Tibial nerve (tissue), 4 donors: ENCODE measurements at regions not wholly inside any gene's neighbourhood (a gene's known extent, or its start where the extent isn't known, plus 50 kb on each side); places are given as distances from the start of the nearest gene placed in this dataset.
"Not testable (repeated sequence)": the region's sequence is repeated elsewhere in the genome, so short reads cannot be mapped to it uniquely, and the experiment has no call there.

ENCODE experiments used
- DNase-seq, 2 donors: peaks; one replicate each; pipeline ENCODE4 v3.0.0-alpha.2; 2019; ENCODE audit warnings: low spot score in 2 of 2
- H3K27ac ChIP-seq, 4 donors: fragments of 200-600 bp; sonication (generic) in 3 of 4; one replicate each; pipeline ENCODE4 v1.5.1; 2017 to 2019; ENCODE audit warnings: mild to moderate bottlenecking in 1 of 4
- H3K27me3 ChIP-seq, 2 donors: fragments of 200-600 bp; sonication (generic) in 1 of 2; one replicate each; pipeline versions ENCODE4 v1.5.1 to v1.6.0; 2017 to 2019
- H3K36me3 ChIP-seq, 3 donors: fragments of 200-600 bp; sonication (generic); one replicate each; pipeline ENCODE4 v1.5.1; 2018 to 2019
- H3K4me1 ChIP-seq, 4 donors: fragments of 200-600 bp; sonication (generic) in 3 of 4; one replicate each; pipeline ENCODE4 v1.5.1; 2017 to 2019
- H3K4me3 ChIP-seq, 4 donors: fragments of 200-600 bp; sonication (generic) in 3 of 4; one replicate each; pipeline ENCODE4 v1.5.1; 2017 to 2019; ENCODE audit warnings: mild to moderate bottlenecking in 1 of 4, moderate library complexity in 1 of 4
- H3K9me3 ChIP-seq, 4 donors: fragments of 200-600 bp; sonication (generic) in 3 of 4; one replicate each; pipeline ENCODE4 v1.5.1; 2017 to 2019
- CTCF ChIP-seq, 5 experiments: fragments of 200-600 bp in 3 of 5; fragments of 450-650 bp in 2 of 5; sonication (generic) in 3 of 5; IDR thresholded peaks; one replicate each; pipeline ENCODE4 v1.5.1; 2016 to 2019; ENCODE audit warnings: antibody characterized with exemption in 5 of 5, mild to moderate bottlenecking in 3 of 5, moderate library complexity in 2 of 5
- EP300 ChIP-seq, 2 donors: sonication (generic); formaldehyde crosslinking; IDR thresholded peaks; one replicate each; pipeline ENCODE4 v1.6.1; 2017; ENCODE audit warnings: antibody characterized with exemption in 2 of 2, mild to moderate bottlenecking in 1 of 2
- POLR2A ChIP-seq, 2 donors: fragments of 450-650 bp; IDR thresholded peaks; one replicate each; pipeline ENCODE4 v1.6.1; 2017; ENCODE audit warnings: antibody characterized with exemption in 2 of 2, mild to moderate bottlenecking in 2 of 2, moderate library complexity in 2 of 2
- WGBS, 2 donors: methylation state at CpG; one replicate each; pipeline ENCODE4 v1.1.5; 2018; 5-methylcytosine and 5-hydroxymethylcytosine counted together

- no peak for DNase-seq
- H3K27me3 ChIP-seq: no peaks in the 10 kb centered on the region
- no peak overlapping the region for H3K27ac ChIP-seq
- H3K36me3 ChIP-seq: no peaks in the 10 kb centered on the region
- WGBS, 2 donors: 41 to 43% methylated on average over 2 of the region's 2 CpGs
- TF ChIP-seq EP300 (IDR thresholded peaks at IDR 0.05) (no peak), POLR2A (IDR thresholded peaks at IDR 0.05) (no peak), CTCF (IDR thresholded peaks at IDR 0.05) (no peak)
- peaks cover 0 to 6% (median 0%) of the 10 kb centered on the region in 4 donors for H3K4me1 ChIP-seq
- H3K4me3 ChIP-seq: no peak overlapping the region
- H3K9me3 ChIP-seq: no peaks in the 10 kb centered on the region
Measured at GRCh38 chr7:81143856-81144255, 225.0 kb upstream of the SEMA3C start.

GRCh38 chr7:81141257-81142205 is 222.7 kb upstream of the SEMA3C start:
- not testable (repeated sequence) for H3K9me3 ChIP-seq, DNase-seq, H3K36me3 ChIP-seq, H3K4me1 ChIP-seq, H3K4me3 ChIP-seq, H3K27me3 ChIP-seq
- peak overlapping the region in 2 of 4 donors; percentile 43 to 47 for H3K27ac ChIP-seq
- WGBS, 2 donors: 94 to 95% methylated on average over 25 to 34 of the region's 45 CpGs

- H3K9me3 ChIP-seq: no peaks in the 10 kb centered on the region
- 59 to 63% methylated on average over 3 of the region's 3 CpGs for WGBS, 2 donors
- no peaks in the 10 kb centered on the region for H3K36me3 ChIP-seq
Measured at GRCh38 chr7:81140775-81141174, 221.9 kb upstream of the SEMA3C start.

GRCh38 chr7:81140252-81140651 is 221.4 kb upstream of the SEMA3C start:
- 29 to 38% methylated on average over 2 of the region's 2 CpGs for WGBS, 2 donors
- TF ChIP-seq POLR2A (IDR thresholded peaks at IDR 0.05): no peak
- no peak for TF ChIP-seq EP300 (IDR thresholded peaks at IDR 0.05)
- TF ChIP-seq CTCF (IDR thresholded peaks at IDR 0.05): no peak
- H3K27me3 ChIP-seq: no peaks in the 10 kb centered on the region

More at GRCh38 chr7:81140775-81141174, 221.9 kb upstream of the SEMA3C start:
- DNase-seq: no peak
- Histone ChIP-seq H3K27me3 (no peaks in the 10 kb centered on the region), H3K4me3 (no peak overlapping the region), H3K4me1 (peaks cover 0 to 6% (median 0%) of the 10 kb centered on the region in 4 donors), H3K27ac (peak overlapping the region in 2 of 4 donors; percentile 43 to 47)
- no peak for TF ChIP-seq EP300 (IDR thresholded peaks at IDR 0.05)
- TF ChIP-seq CTCF (IDR thresholded peaks at IDR 0.05): no peak
- no peak for TF ChIP-seq POLR2A (IDR thresholded peaks at IDR 0.05)

GRCh38 chr7:81138870-81139269 is 220.0 kb upstream of the SEMA3C start:
- Histone ChIP-seq H3K36me3 (no peaks in the 10 kb centered on the region), H3K27me3 (no peaks in the 10 kb centered on the region), H3K4me1 (peaks cover 0 to 6% (median 0%) of the 10 kb centered on the region in 4 donors), H3K9me3 (no peaks in the 10 kb centered on the region), H3K27ac (no peak overlapping the region), H3K4me3 (no peak overlapping the region)
- WGBS, 2 donors: 22% methylated on average over 1 of the region's 1 CpG
- no peak for DNase-seq
- TF ChIP-seq EP300 (IDR thresholded peaks at IDR 0.05) (no peak), CTCF (IDR thresholded peaks at IDR 0.05) (no peak), POLR2A (IDR thresholded peaks at IDR 0.05) (no peak)

More at GRCh38 chr7:81140252-81140651, 221.4 kb upstream of the SEMA3C start:
- Histone ChIP-seq H3K36me3 (no peaks in the 10 kb centered on the region), H3K27ac (no peak overlapping the region), H3K4me3 (no peak overlapping the region), H3K9me3 (no peaks in the 10 kb centered on the region), H3K4me1 (peaks cover 0 to 6% (median 0%) of the 10 kb centered on the region in 4 donors)
- DNase-seq: no peak
